CD4-positive, alpha-beta T cell treated with Interleukin-17A for 1 hour (primary cell): ENCODE measurements at regions not wholly inside any gene's neighbourhood (a gene's known extent, or its start where the extent isn't known, plus 50 kb on each side); places are given as distances from the start of the nearest gene placed in this dataset.
"Not testable (repeated sequence)": the region's sequence is repeated elsewhere in the genome, so short reads cannot be mapped to it uniquely, and the experiment has no call there.

Source experiments
- DNase-seq: peaks from one replicate; pipeline ENCODE4 v3.0.0-alpha.2; 2020

- DNase-seq, result not testable (repeated sequence)
Observed at GRCh38 chr2:109047569-109047968, 58.5 kb upstream of the EDAR start.

GRCh38 chr2:109046925-109047508, 58.0 kb upstream of the EDAR start:
- DNase-seq, result no peak

- no peak for DNase-seq
Observed at GRCh38 chr2:109045505-109045904, 56.5 kb upstream of the EDAR start.

GRCh38 chr2:109038992-109039391, 50.0 kb upstream of the EDAR start:
- no peak for DNase-seq
